ENCODE measurements at regions not wholly inside any gene's neighbourhood (a gene's known extent, or its start where the extent isn't known, plus 50 kb on each side); places are given as distances from the start of the nearest gene placed in this dataset.

DNA sequence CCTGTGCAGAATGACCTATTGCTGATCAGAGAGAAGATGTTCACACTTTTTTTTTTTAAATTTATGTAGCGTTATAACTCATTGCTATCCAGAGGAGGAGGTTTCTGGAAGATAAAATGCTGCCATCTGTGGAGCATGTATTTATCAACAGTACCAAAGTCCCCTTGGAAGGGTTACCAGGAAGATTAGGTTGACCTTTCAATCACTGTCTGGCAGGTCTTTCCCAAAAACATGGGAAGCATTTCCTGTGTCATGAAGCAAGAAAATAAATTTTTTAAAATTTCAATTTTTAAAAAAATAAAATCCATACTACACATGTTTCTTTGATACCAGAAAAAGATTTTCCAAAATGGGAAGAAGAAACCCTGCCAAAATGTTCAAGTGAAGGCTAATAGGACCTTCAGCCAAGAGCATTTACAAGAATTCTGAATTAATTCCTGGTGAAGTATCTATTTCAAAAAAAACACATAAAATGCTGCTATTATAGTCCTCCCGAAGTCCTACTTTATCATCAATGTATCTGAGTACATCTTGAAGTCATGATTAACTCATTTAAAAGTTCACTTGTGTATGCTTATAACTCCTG lies 143.9 kb upstream of the RND3 start:
- no peaks in the 10 kb centered on the region for H3K4me1 ChIP-seq (ENCODE audit: low read length)
- TF ChIP-seq EZH2 (optimal IDR thresholded peaks at IDR 0.05; ENCODE audit: low read depth, low read length), result no peak
- no peak for TF ChIP-seq EZH2phosphoT487 (IDR thresholded peaks at IDR 0.05; ENCODE audit: low read length)
- TF ChIP-seq, protein P1, sequence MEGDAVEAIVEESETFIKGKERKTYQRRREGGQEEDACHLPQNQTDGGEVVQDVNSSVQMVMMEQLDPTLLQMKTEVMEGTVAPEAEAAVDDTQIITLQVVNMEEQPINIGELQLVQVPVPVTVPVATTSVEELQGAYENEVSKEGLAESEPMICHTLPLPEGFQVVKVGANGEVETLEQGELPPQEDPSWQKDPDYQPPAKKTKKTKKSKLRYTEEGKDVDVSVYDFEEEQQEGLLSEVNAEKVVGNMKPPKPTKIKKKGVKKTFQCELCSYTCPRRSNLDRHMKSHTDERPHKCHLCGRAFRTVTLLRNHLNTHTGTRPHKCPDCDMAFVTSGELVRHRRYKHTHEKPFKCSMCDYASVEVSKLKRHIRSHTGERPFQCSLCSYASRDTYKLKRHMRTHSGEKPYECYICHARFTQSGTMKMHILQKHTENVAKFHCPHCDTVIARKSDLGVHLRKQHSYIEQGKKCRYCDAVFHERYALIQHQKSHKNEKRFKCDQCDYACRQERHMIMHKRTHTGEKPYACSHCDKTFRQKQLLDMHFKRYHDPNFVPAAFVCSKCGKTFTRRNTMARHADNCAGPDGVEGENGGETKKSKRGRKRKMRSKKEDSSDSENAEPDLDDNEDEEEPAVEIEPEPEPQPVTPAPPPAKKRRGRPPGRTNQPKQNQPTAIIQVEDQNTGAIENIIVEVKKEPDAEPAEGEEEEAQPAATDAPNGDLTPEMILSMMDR (IDR thresholded peaks at IDR 0.05; ENCODE audit: low read length), result no peak
- no peak for DNase-seq
- H3K9ac ChIP-seq (ENCODE audit: low read length), result no peak overlapping the region
- H3K4me3 ChIP-seq (ENCODE audit: low read length), result no peak overlapping the region
- no peaks in the 10 kb centered on the region for H4K20me1 ChIP-seq (ENCODE audit: insufficient read depth, low read length)
- H3K27ac ChIP-seq (ENCODE audit: low read length), result no peak overlapping the region
- H2AFZ ChIP-seq (ENCODE audit: low read length), result no peak overlapping the region
- no peak overlapping the region for H3K4me2 ChIP-seq (ENCODE audit: low read depth, low read length)
- H3K9me2 ChIP-seq (replicated peaks; ENCODE audit: insufficient read depth, low read length), result no peaks in the 10 kb centered on the region
- no peaks in the 10 kb centered on the region for H3K27me3 ChIP-seq (replicated peaks; ENCODE audit: insufficient read depth, low read length)
- no peaks in the 10 kb centered on the region for H3F3A ChIP-seq (ENCODE audit: insufficient read depth, low read length)
- no peaks in the 10 kb centered on the region for H3K79me2 ChIP-seq (ENCODE audit: low read length)
- H3K9me3 ChIP-seq (replicated peaks; ENCODE audit: insufficient read depth, low read length), result no peaks in the 10 kb centered on the region
- H3K36me3 ChIP-seq (replicated peaks; ENCODE audit: insufficient read depth, low read length), result no peaks in the 10 kb centered on the region

DNA sequence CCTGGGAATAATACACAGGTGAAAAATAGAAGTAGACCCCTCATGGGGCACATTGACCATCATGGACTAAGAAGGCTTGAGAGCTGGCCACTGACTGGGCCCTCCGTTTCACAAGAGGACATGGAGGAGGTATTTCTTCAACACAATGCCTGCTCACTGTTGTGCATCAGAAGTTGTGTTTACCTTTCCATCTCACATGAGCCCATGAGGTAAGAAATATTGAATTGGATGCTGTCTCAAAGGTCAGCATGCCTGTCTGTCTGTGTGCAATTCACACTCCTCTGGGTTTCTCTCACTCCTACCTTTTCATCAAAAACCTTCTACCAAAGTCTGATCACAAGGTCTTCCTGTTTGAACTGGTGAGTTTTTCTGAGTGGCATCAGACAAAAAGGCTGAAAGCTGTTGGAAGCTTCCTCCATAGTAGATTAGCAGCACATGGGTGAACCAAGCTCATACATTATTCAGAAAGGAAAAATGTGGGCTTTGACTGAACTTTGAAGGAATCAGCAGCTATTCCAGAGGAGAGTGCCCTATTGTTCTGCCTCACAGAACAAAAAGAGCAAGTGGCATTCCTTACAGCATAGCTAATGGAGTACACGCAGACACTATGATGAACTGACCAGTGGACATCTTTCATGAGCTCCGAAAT lies 143.2 kb upstream of the RND3 start:
- no peak for DNase-seq
- TF ChIP-seq, protein P1 (IDR thresholded peaks at IDR 0.05; ENCODE audit: low read length), result no peak
- TF ChIP-seq EZH2phosphoT487 (IDR thresholded peaks at IDR 0.05; ENCODE audit: low read length) (no peak), EZH2 (optimal IDR thresholded peaks at IDR 0.05; ENCODE audit: low read depth, low read length) (no peak)
- no peaks in the 10 kb centered on the region for H3K36me3 ChIP-seq (replicated peaks; ENCODE audit: insufficient read depth, low read length)
- no peak overlapping the region for H3K27ac ChIP-seq (ENCODE audit: low read length)
- H3K79me2 ChIP-seq (ENCODE audit: low read length), result no peaks in the 10 kb centered on the region
- H3K9me2 ChIP-seq (replicated peaks; ENCODE audit: insufficient read depth, low read length), result no peaks in the 10 kb centered on the region
- no peaks in the 10 kb centered on the region for H4K20me1 ChIP-seq (ENCODE audit: insufficient read depth, low read length)
- no peak overlapping the region for H3K4me3 ChIP-seq (ENCODE audit: low read length)
- H3F3A ChIP-seq (ENCODE audit: insufficient read depth, low read length), result no peaks in the 10 kb centered on the region
- no peaks in the 10 kb centered on the region for H3K27me3 ChIP-seq (replicated peaks; ENCODE audit: insufficient read depth, low read length)
- no peak overlapping the region for H2AFZ ChIP-seq (ENCODE audit: low read length)
- H3K9me3 ChIP-seq (replicated peaks; ENCODE audit: insufficient read depth, low read length), result no peaks in the 10 kb centered on the region
- H3K9ac ChIP-seq (ENCODE audit: low read length), result no peak overlapping the region
- no peak overlapping the region for H3K4me2 ChIP-seq (ENCODE audit: low read depth, low read length)
- H3K4me1 ChIP-seq (ENCODE audit: low read length), result no peaks in the 10 kb centered on the region

DNA sequence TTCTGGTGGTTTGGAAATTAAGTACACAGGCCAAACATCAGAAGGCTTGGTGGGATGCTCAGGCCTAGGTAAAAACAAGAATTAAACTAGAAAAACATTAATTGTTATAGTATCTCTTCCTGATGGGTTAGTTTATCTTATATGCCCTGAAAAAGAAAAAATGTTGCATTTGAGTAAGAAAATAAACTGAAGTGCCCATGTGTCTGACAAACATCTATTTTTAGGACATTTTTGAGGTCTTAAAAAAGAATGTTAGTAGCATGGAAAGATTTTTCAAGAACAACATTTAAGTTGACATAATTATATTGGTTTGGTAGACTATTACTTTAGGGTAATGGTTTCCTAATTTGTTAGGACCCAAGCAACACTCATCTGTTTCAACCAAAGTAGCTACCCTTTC lies 140.1 kb upstream of the RND3 start:
- Histone ChIP-seq H3K4me2 (ENCODE audit: low read depth, low read length) (no peak overlapping the region), H3K4me3 (ENCODE audit: low read length) (no peak overlapping the region), H3K27ac (ENCODE audit: low read length) (no peak overlapping the region), H3K9me3 (replicated peaks; ENCODE audit: insufficient read depth, low read length) (no peaks in the 10 kb centered on the region), H3K27me3 (replicated peaks; ENCODE audit: insufficient read depth, low read length) (no peaks in the 10 kb centered on the region), H4K20me1 (ENCODE audit: insufficient read depth, low read length) (no peaks in the 10 kb centered on the region), H3F3A (ENCODE audit: insufficient read depth, low read length) (no peaks in the 10 kb centered on the region), H3K4me1 (ENCODE audit: low read length) (peaks cover 14% of the 10 kb centered on the region), H3K9me2 (replicated peaks; ENCODE audit: insufficient read depth, low read length) (no peaks in the 10 kb centered on the region), H2AFZ (ENCODE audit: low read length) (no peak overlapping the region), H3K9ac (ENCODE audit: low read length) (no peak overlapping the region), H3K79me2 (ENCODE audit: low read length) (no peaks in the 10 kb centered on the region), H3K36me3 (replicated peaks; ENCODE audit: insufficient read depth, low read length) (no peaks in the 10 kb centered on the region)
- DNase-seq, result no peak
- TF ChIP-seq EZH2phosphoT487 (IDR thresholded peaks at IDR 0.05; ENCODE audit: low read length) (no peak), EZH2 (optimal IDR thresholded peaks at IDR 0.05; ENCODE audit: low read depth, low read length) (no peak)
- TF ChIP-seq, protein P1 (IDR thresholded peaks at IDR 0.05; ENCODE audit: low read length), result no peak
